ENCODE measurements at regions not wholly inside any gene's neighbourhood (a gene's known extent, or its start where the extent isn't known, plus 50 kb on each side); places are given as distances from the start of the nearest gene placed in this dataset.

DNA sequence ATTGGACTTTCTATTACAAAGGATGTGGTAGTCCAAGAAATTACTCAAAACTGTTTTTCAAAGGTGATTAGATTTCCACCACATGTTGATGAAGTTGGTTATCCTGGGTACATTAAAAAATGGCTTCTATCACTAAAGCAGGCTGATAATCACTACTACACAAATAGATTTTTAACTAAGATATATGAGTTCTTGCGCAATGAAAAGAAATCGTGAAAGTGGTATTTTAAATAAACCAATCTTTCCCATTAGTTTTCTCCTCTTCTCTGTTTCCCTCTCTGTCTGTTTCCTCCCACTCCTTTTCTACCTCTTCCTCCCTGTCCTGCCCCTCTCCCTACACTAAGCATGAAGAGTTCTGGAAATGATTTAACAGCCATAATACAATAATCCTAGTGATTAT is 487.9 kb upstream of the CITED2 start:
- TF ChIP-seq CTCF (IDR thresholded peaks at IDR 0.05) = no peak
- no peak for TF ChIP-seq POLR2AphosphoS5 (IDR thresholded peaks at IDR 0.05)
- no peak for TF ChIP-seq POLR2A (IDR thresholded peaks at IDR 0.05)
- no peak for TF ChIP-seq EP300 (IDR thresholded peaks at IDR 0.05)
